HCT116 (cell line): ENCODE measurements at regions not wholly inside any gene's neighbourhood (a gene's known extent, or its start where the extent isn't known, plus 50 kb on each side); places are given as distances from the start of the nearest gene placed in this dataset.

Source experiments
- ATF3 ChIP-seq: IDR thresholded peaks from 2 replicates; pipeline ENCODE4 v1.6.1; 2012
- CTCF ChIP-seq, 3 experiments: fragments of 200-600 bp in 1 of 3; sonication (generic) in 1 of 3; IDR thresholded peaks in 2 of 3; conservative IDR thresholded peaks in 1 of 3; 2 replicates each; pipeline ENCODE4 v1.5.1; 2012 to 2017; ENCODE audit warnings: low read depth in 2 of 3, low read length in 2 of 3, antibody characterized with exemption in 1 of 3, borderline replicate concordance in 1 of 3, control low read depth in 1 of 3, mild to moderate bottlenecking in 1 of 3, mixed read lengths in 1 of 3, mixed run types in 1 of 3, moderate library complexity in 1 of 3; ENCODE audit not compliant: insufficient read depth in 1 of 3
- EGR1 ChIP-seq: IDR thresholded peaks from 2 replicates; pipeline ENCODE4 v1.6.1; 2012; ENCODE audit warnings: low read depth
- EZH2 ChIP-seq: fragments of 200-600 bp; sonication (generic); IDR thresholded peaks from 2 replicates; pipeline ENCODE4 v1.6.1; 2017; ENCODE audit warnings: antibody characterized with exemption, mixed run types
- EZH2phosphoT487 ChIP-seq: fragments of 200-600 bp; IDR thresholded peaks from 2 replicates; pipeline ENCODE4 v1.6.1; 2018; ENCODE audit warnings: antibody characterized with exemption, borderline replicate concordance
- POLR2A ChIP-seq: IDR thresholded peaks from 2 replicates; pipeline ENCODE4 v1.7.0; 2011; ENCODE audit warnings: borderline replicate concordance; ENCODE audit not compliant: insufficient read depth, insufficient read length; ENCODE audit errors: extremely low read depth
- POLR2AphosphoS5 ChIP-seq: IDR thresholded peaks from 2 replicates; pipeline ENCODE4 v1.6.1; 2011; ENCODE audit warnings: mild to moderate bottlenecking, low read depth, low read length, moderate library complexity
- RAD21 ChIP-seq: IDR thresholded peaks from 2 replicates; pipeline ENCODE4 v1.6.1; 2012; ENCODE audit warnings: low read depth, mild to moderate bottlenecking
- REST ChIP-seq: IDR thresholded peaks from 2 replicates; pipeline ENCODE4 v1.6.1; 2012; ENCODE audit warnings: low read depth
- SIN3A ChIP-seq: IDR thresholded peaks from 2 replicates; pipeline ENCODE4 v1.6.1; 2012; ENCODE audit warnings: low read depth
- SP1 ChIP-seq: IDR thresholded peaks from 2 replicates; pipeline ENCODE4 v1.6.1; 2012; ENCODE audit warnings: low read depth
- SRF ChIP-seq: IDR thresholded peaks from 2 replicates; pipeline ENCODE4 v1.6.1; 2012; ENCODE audit warnings: low read depth
- YY1 ChIP-seq: IDR thresholded peaks from 2 replicates; pipeline ENCODE4 v1.6.1; 2011; ENCODE audit warnings: low read length, low read depth, moderate library complexity, mild to moderate bottlenecking; ENCODE audit not compliant: insufficient replicate concordance; ENCODE audit errors: extremely low read depth

- TF ChIP-seq CTCF (IDR thresholded peaks at IDR 0.05 in 2 of 3, conservative IDR thresholded peaks at IDR 0.05 in 1 of 3; ENCODE audit: borderline replicate concordance in 1 of 3, insufficient read depth in 1 of 3, low read depth in 2 of 3, low read length in 2 of 3) (no peak), POLR2A (no peak), YY1 (no peak), EZH2 (no peak), EZH2phosphoT487 (no peak), ATF3 (no peak), SRF (no peak), SP1 (no peak), REST (no peak), RAD21 (no peak), POLR2AphosphoS5 (no peak), SIN3A (no peak), EGR1 (no peak)
These were observed 231.6 kb downstream of the BCL11A start for GRCh38 chr2:60321816-60322215.
